C4-2B (cell line): ENCODE measurements at regions not wholly inside any gene's neighbourhood (a gene's known extent, or its start where the extent isn't known, plus 50 kb on each side); places are given as distances from the start of the nearest gene placed in this dataset.

ENCODE experiments used
- CTCF ChIP-seq: fragments of 450-650 bp; conservative IDR thresholded peaks from 2 replicates; pipeline ENCODE4 v1.5.1; 2017; ENCODE audit warnings: mild to moderate bottlenecking
- ZFX ChIP-seq: fragments of 450-650 bp; IDR thresholded peaks from 2 replicates; pipeline ENCODE4 v1.6.1; 2017

GRCh38 chr7:18154726-18155125 lies 127.1 kb upstream of the PRPS1L1 start:
- TF ChIP-seq CTCF: no peak
- TF ChIP-seq ZFX: no peak
